ENCODE measurements at regions not wholly inside any gene's neighbourhood (a gene's known extent, or its start where the extent isn't known, plus 50 kb on each side); places are given as distances from the start of the nearest gene placed in this dataset.

DNA sequence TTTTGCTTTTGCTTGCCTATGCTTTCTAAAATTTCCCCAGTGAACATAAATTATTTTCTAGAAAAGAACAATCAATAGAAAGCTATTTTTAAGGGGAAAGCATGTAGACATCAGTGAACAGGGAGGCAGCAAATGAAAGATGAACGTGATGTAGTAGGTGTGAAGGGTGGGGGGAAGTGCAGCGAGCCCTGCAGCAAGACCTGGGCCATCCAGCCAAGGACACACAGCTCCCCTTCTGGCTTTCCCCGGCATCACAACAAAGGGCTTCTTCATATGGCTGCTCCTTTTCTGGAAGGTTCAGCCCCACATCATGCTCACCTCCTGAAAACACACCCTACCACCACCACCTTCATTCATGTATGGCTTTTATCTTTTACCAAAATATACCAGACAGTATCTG, 109.2 kb upstream of the ETS2 start:
- H3K4me3 ChIP-seq (ENCODE audit: low read depth, low read length) = no peak overlapping the region
- no peak for DNase-seq (ENCODE audit: low read depth)
- TF ChIP-seq, protein P1, sequence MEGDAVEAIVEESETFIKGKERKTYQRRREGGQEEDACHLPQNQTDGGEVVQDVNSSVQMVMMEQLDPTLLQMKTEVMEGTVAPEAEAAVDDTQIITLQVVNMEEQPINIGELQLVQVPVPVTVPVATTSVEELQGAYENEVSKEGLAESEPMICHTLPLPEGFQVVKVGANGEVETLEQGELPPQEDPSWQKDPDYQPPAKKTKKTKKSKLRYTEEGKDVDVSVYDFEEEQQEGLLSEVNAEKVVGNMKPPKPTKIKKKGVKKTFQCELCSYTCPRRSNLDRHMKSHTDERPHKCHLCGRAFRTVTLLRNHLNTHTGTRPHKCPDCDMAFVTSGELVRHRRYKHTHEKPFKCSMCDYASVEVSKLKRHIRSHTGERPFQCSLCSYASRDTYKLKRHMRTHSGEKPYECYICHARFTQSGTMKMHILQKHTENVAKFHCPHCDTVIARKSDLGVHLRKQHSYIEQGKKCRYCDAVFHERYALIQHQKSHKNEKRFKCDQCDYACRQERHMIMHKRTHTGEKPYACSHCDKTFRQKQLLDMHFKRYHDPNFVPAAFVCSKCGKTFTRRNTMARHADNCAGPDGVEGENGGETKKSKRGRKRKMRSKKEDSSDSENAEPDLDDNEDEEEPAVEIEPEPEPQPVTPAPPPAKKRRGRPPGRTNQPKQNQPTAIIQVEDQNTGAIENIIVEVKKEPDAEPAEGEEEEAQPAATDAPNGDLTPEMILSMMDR (IDR thresholded peaks at IDR 0.05; ENCODE audit: insufficient read depth, low read length) = no peak

DNA sequence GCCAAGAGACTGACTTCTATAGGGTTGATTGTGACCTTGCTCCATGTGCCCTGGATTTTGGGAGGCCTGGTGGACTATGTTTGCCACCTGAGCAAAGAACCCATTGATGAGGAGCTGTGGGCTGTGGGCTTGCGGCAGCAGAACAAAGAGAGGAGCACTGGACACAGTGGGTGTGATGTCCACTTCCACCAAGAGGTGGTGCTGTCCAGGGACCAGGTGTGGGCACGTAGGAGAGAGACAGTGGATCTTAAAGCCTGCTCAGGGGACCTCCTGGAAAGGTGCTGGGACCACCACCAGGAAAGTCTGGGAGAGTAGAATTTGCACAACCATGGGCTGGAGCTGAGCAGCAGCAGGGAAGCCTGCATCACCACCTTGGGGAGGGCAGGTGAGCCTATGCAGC, 106.7 kb upstream of the ETS2 start:
- DNase-seq (ENCODE audit: low read depth) = no peak
- TF ChIP-seq, protein P1 (IDR thresholded peaks at IDR 0.05; ENCODE audit: insufficient read depth, low read length) = no peak
- no peak overlapping the region for H3K4me3 ChIP-seq (ENCODE audit: low read depth, low read length)

DNA sequence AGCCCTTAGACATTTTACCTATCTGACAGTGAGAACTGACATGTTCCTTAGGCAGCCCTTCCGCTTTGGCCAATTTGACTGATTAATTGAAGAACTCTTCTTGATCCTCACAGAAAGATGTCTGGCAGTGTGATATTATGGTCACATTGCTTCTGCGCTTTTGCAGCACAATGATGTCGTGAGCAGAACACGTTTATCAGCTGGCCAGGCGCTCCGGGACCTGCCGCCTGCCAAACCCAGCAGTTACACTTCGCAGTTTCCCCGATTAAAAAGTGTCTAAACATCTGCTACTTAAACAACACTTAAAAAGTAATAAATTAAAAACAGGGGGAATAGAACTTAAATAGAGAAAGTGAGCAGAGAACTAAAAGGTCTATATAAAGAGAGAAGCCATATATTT, 103.5 kb upstream of the ETS2 start:
- TF ChIP-seq, protein P1 (IDR thresholded peaks at IDR 0.05; ENCODE audit: insufficient read depth, low read length) = no peak
- H3K4me3 ChIP-seq (ENCODE audit: low read depth, low read length) = no peak overlapping the region
- DNase-seq (ENCODE audit: low read depth) = no peak

DNA sequence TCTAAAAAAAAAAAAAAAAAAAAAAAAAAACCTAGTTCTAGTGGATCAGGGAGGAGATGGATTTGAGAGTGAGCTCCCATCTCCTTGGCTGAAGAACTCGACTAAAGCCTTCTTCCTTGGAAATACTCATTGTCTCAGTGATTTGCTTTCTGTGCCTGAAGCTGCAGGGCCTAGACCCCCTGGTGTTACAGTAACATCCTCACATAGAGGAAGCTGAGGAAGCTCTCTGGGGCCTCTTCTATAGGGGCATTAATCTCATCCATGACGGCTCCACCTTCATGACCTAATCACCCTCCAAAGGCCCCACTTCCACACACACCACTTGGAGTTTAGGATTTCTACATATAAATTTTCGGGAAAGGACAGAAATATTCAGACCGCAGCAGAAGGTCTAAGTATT, 95.9 kb upstream of the ETS2 start:
- DNase-seq (ENCODE audit: low read depth) = no peak
- TF ChIP-seq, protein P1 (IDR thresholded peaks at IDR 0.05; ENCODE audit: insufficient read depth, low read length) = no peak
- H3K4me3 ChIP-seq (ENCODE audit: low read depth, low read length) = no peak overlapping the region

DNA sequence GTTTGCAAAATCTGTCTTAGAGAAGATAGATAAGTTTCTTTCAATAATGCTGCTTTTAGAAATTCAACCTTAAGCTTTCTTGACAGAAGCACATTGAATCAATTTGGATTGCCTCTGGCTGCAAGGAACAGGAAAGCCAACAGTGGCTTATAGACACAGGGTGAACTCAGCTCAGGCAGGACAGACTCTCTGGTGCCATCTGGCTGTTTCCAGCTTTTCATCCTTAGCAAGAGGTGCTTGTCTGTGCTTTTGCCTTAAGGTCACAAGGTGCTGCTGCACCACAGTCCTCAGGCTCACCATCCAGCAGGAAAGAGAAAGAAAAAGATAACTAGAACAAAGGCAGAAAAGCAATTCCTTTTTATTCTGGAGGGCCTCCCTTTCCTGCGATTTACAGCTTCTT, 93.7 kb upstream of the ETS2 start:
- no peak overlapping the region for H3K4me3 ChIP-seq (ENCODE audit: low read depth, low read length)
- peak; percentile 69 for DNase-seq (ENCODE audit: low read depth)

DNA sequence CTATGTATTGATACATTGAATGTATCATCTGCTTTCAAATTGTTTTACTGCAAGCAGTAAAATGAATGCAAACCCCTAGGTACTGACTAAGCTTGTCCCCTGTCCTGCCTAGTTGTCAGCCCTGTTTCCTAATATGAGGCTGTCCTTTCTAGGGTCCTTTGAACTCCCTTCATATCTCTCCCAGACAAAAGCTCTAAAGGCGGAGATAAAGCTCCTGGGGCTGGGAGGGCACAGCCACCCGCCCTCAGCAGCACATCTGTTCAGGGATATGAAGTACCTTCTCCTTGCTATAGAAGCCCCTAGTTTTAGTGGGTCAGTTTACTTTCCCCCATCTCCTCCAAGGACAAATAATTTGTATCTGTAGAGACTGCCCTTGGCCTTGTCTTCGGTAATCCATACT, 93.1 kb upstream of the ETS2 start:
- TF ChIP-seq, protein P1 (IDR thresholded peaks at IDR 0.05; ENCODE audit: insufficient read depth, low read length) = no peak

More for the DNA sequence above, 93.7 kb upstream of the ETS2 start:
- TF ChIP-seq, protein P1 (IDR thresholded peaks at IDR 0.05; ENCODE audit: insufficient read depth, low read length) = peak; percentile 70

DNA sequence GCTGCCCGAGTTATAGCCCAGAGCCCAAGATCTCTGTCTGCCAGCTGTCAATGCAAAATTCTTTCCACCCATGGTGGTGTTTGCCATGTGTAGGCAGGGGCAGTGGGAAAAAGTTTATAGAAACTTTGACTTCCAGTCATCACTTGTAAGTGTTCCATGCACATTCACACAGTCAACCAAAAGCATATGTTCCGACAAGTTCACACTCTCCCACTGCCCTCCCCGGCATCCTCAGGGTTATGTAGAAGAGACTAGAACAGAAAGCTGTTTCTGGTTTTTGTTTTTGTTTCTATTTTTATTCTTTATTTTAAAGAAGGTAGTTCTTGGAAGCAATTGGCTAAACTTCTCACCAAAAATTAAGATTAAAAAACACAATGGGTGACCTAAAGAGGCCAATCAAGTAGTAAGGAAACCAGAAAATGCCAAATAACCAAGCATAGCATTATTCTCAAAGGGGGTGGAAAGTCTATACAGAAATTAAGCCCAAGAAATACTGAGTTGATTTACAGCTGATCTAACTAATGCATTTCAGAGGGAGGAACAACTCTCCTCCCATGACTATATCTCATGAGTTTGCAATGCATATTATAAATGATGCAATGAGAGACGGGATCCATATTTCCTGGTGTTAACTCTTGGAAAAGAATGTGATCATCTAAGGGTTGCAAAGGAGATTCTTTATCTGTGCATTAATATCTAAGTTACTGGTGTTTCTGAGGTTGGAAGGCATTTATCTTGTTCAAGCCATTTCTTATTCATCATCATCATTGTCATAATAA, 91.5 kb upstream of the ETS2 start:
- DNase-seq (ENCODE audit: low read depth) = no peak
- H3K4me3 ChIP-seq (ENCODE audit: low read depth, low read length) = no peak overlapping the region
- TF ChIP-seq, protein P1 (IDR thresholded peaks at IDR 0.05; ENCODE audit: insufficient read depth, low read length) = no peak

More for the DNA sequence above, 93.1 kb upstream of the ETS2 start:
- H3K4me3 ChIP-seq (ENCODE audit: low read depth, low read length) = no peak overlapping the region
- DNase-seq (ENCODE audit: low read depth) = no peak

Data from fibroblast of the aortic adventitia (primary cell).